Loucy (cell line): ENCODE measurements at regions not wholly inside any gene's neighbourhood (a gene's known extent, or its start where the extent isn't known, plus 50 kb on each side); places are given as distances from the start of the nearest gene placed in this dataset.

ENCODE experiments used
- H2AFZ ChIP-seq: fragments of 200-600 bp; sonication (generic); 2 replicates; pipeline ENCODE4 v1.6.0; 2016; ENCODE audit warnings: antibody characterized with exemption, mild to moderate bottlenecking, low read length, moderate library complexity
- H3F3A ChIP-seq: fragments of 200-600 bp; 2 replicates; pipeline ENCODE4 v1.6.0; 2016; ENCODE audit warnings: antibody characterized with exemption, low read depth, mild to moderate bottlenecking
- H3K27me3 ChIP-seq: fragments of 200-600 bp; sonication (generic); 2 replicates; pipeline ENCODE4 v1.6.1; 2014; ENCODE audit warnings: low read length, mild to moderate bottlenecking; ENCODE audit not compliant: insufficient read depth, poor library complexity, severe bottlenecking
- H3K36me3 ChIP-seq: fragments of 200-600 bp; sonication (generic); 2 replicates; pipeline ENCODE4 v1.6.1; 2016; ENCODE audit warnings: low read length; ENCODE audit not compliant: insufficient read depth
- H3K4me1 ChIP-seq: fragments of 200-600 bp; sonication (generic); 2 replicates; pipeline ENCODE4 v1.5.1; 2014; ENCODE audit warnings: low read length, mild to moderate bottlenecking; ENCODE audit not compliant: insufficient read depth, poor library complexity, severe bottlenecking
- H3K4me2 ChIP-seq: fragments of 200-600 bp; sonication (generic); 2 replicates; pipeline ENCODE4 v1.6.0; 2014; ENCODE audit warnings: antibody characterized with exemption, low read length, low read depth, mild to moderate bottlenecking; ENCODE audit not compliant: poor library complexity, severe bottlenecking
- H3K4me3 ChIP-seq: fragments of 200-600 bp; sonication (generic); 2 replicates; pipeline ENCODE4 v1.5.1; 2014; ENCODE audit warnings: low read length, mild to moderate bottlenecking, mixed read lengths; ENCODE audit not compliant: poor library complexity, severe bottlenecking
- H3K79me2 ChIP-seq: fragments of 200-600 bp; sonication (generic); 2 replicates; pipeline ENCODE4 v1.6.1; 2014; ENCODE audit warnings: low read length; ENCODE audit not compliant: insufficient read depth
- H3K9ac ChIP-seq: fragments of 200-600 bp; sonication (generic); 2 replicates; pipeline ENCODE4 v1.6.0; 2014; ENCODE audit warnings: mild to moderate bottlenecking, low read depth, low read length, moderate library complexity; ENCODE audit not compliant: poor library complexity, severe bottlenecking
- H3K9me2 ChIP-seq: fragments of 200-600 bp; sonication (generic); replicated peaks from 2 replicates; pipeline ENCODE4 v1.6.1; 2016; ENCODE audit warnings: low read depth, low read length, mixed read lengths
- H3K9me3 ChIP-seq: fragments of 200-600 bp; sonication (generic); 2 replicates; pipeline ENCODE4 v1.6.1; 2014; ENCODE audit warnings: mild to moderate bottlenecking, antibody characterized with exemption, low read length, low read depth; ENCODE audit not compliant: insufficient read depth
- H4K20me1 ChIP-seq: fragments of 200-600 bp; sonication (generic); 2 replicates; pipeline ENCODE4 v1.6.0; 2014; ENCODE audit warnings: antibody characterized with exemption, low read length, mild to moderate bottlenecking; ENCODE audit not compliant: insufficient read depth, poor library complexity, severe bottlenecking
- CTCF ChIP-seq: fragments of 200-600 bp; sonication (generic); conservative IDR thresholded peaks from 2 replicates; pipeline ENCODE4 v1.5.1; 2014; ENCODE audit warnings: mild to moderate bottlenecking, antibody characterized with exemption, low read length
- EZH2phosphoT487 ChIP-seq: fragments of 200-600 bp; IDR thresholded peaks from 2 replicates; pipeline ENCODE4 v1.6.1; 2018; ENCODE audit warnings: antibody characterized with exemption, mild to moderate bottlenecking, moderate library complexity, borderline replicate concordance

- H3K4me1 ChIP-seq = peaks cover 7% of the 10 kb centered on the region
- H2AFZ ChIP-seq = no peak overlapping the region
- no peaks in the 10 kb centered on the region for H4K20me1 ChIP-seq
- TF ChIP-seq CTCF = no peak
- no peak for TF ChIP-seq EZH2phosphoT487
- no peaks in the 10 kb centered on the region for H3F3A ChIP-seq
- H3K9me2 ChIP-seq = no peaks in the 10 kb centered on the region
- 0 out of 2 replicates have a peak, but pooled peaks cover 5% of the 10 kb centered on the region for H3K9me3 ChIP-seq
- H3K9ac ChIP-seq = no peak overlapping the region
- no peak overlapping the region for H3K4me3 ChIP-seq
- H3K4me2 ChIP-seq = no peak overlapping the region
- no peaks in the 10 kb centered on the region for H3K36me3 ChIP-seq
- no peaks in the 10 kb centered on the region for H3K79me2 ChIP-seq
- no peaks in the 10 kb centered on the region for H3K27me3 ChIP-seq
Measured at GRCh38 chr7:98701372-98701771, 84.3 kb downstream of the NPTX2 start.

- Histone ChIP-seq H3K9ac (no peak overlapping the region), H4K20me1 (no peaks in the 10 kb centered on the region), H3K9me3 (0 out of 2 replicates have a peak, but pooled peaks cover 2% of the 10 kb centered on the region), H3K79me2 (no peaks in the 10 kb centered on the region), H2AFZ (no peak overlapping the region), H3K36me3 (no peaks in the 10 kb centered on the region), H3K9me2 (no peaks in the 10 kb centered on the region), H3K4me3 (no peak overlapping the region), H3K4me2 (no peak overlapping the region), H3K27me3 (no peaks in the 10 kb centered on the region), H3F3A (no peaks in the 10 kb centered on the region), H3K4me1 (peaks cover 7% of the 10 kb centered on the region)
- TF ChIP-seq EZH2phosphoT487 (no peak), CTCF (no peak)
Measured at GRCh38 chr7:98702021-98702420, 84.9 kb downstream of the NPTX2 start.

GRCh38 chr7:98703916-98704315 is 86.8 kb downstream of the NPTX2 start:
- H3K4me2 ChIP-seq = no peak overlapping the region
- H3K4me3 ChIP-seq = no peak overlapping the region
- no peaks in the 10 kb centered on the region for H3K9me2 ChIP-seq
- no peaks in the 10 kb centered on the region for H4K20me1 ChIP-seq
- H3K9me3 ChIP-seq = no peaks in the 10 kb centered on the region
- no peaks in the 10 kb centered on the region for H3K36me3 ChIP-seq
- H3K4me1 ChIP-seq = peaks cover 7% of the 10 kb centered on the region
- no peaks in the 10 kb centered on the region for H3K79me2 ChIP-seq
- no peaks in the 10 kb centered on the region for H3F3A ChIP-seq
- no peak for TF ChIP-seq EZH2phosphoT487
- no peak for TF ChIP-seq CTCF
- no peak overlapping the region for H2AFZ ChIP-seq
- H3K27me3 ChIP-seq = no peaks in the 10 kb centered on the region
- no peak overlapping the region for H3K9ac ChIP-seq
